SH-SY5Y (cell line): ENCODE measurements at regions not wholly inside any gene's neighbourhood (a gene's known extent, or its start where the extent isn't known, plus 50 kb on each side); places are given as distances from the start of the nearest gene placed in this dataset.

ENCODE experiments used
- GATA2 ChIP-seq: IDR thresholded peaks from 2 replicates; pipeline ENCODE4 v1.6.1; 2011; ENCODE audit warnings: mild to moderate bottlenecking, low read depth, low read length
- GATA3 ChIP-seq: IDR thresholded peaks from 2 replicates; pipeline ENCODE4 v1.6.1; 2011; ENCODE audit warnings: low read depth, mild to moderate bottlenecking, low read length, moderate library complexity

GRCh38 chr17:77418609-77419008, 277.8 kb downstream of the SEC14L1 start:
- TF ChIP-seq GATA3 (no peak), GATA2 (no peak)
